ENCODE measurements at regions not wholly inside any gene's neighbourhood (a gene's known extent, or its start where the extent isn't known, plus 50 kb on each side); places are given as distances from the start of the nearest gene placed in this dataset.

GRCh38 chr20:58584051-58584824 is 66.8 kb upstream of the STX16 start:
- TF ChIP-seq POLR2A (IDR thresholded peaks at IDR 0.05) = no peak
- WGBS, 2 donors = 81 to 83% methylated on average over 7 to 8 of the region's 8 CpGs
- peaks cover 0 to 16% (median 0%) of the 10 kb centered on the region in 4 donors for H3K27me3 ChIP-seq
- no peak for DNase-seq
- H3K4me1 ChIP-seq = peaks cover 0 to 5% (median 0%) of the 10 kb centered on the region in 3 donors
- no peak overlapping the region for H3K27ac ChIP-seq
- H3K9me3 ChIP-seq = no peaks in the 10 kb centered on the region
- H3K36me3 ChIP-seq = no peaks in the 10 kb centered on the region
- no peak overlapping the region for H3K4me3 ChIP-seq
- intact Hi-C loops (cut with DNase I) = no loop called here

GRCh38 chr20:58583586-58583985 is 67.5 kb upstream of the STX16 start:
- WGBS, 2 donors = 53 to 76% methylated on average over 2 to 7 of the region's 8 CpGs
- DNase-seq = no peak
- intact Hi-C loops (cut with DNase I) = no loop called here

GRCh38 chr20:58583176-58583575 is 67.9 kb upstream of the STX16 start:
- H3K27ac ChIP-seq = no peak overlapping the region
- peaks cover 0 to 21% (median 0%) of the 10 kb centered on the region in 4 donors for H3K27me3 ChIP-seq
- H3K9me3 ChIP-seq = no peaks in the 10 kb centered on the region
- intact Hi-C loops (cut with DNase I) = no loop called here
- no peak for TF ChIP-seq POLR2A (IDR thresholded peaks at IDR 0.05)
- TF ChIP-seq CTCF (IDR thresholded peaks at IDR 0.05) = no peak
- no peak overlapping the region for H3K4me3 ChIP-seq
- whole genome bisulfite sequencing, 2 donors = 42 to 47% methylated on average over 13 of the region's 13 CpGs
- H3K4me1 ChIP-seq = peaks cover 0 to 5% (median 0%) of the 10 kb centered on the region in 3 donors
- no peak for DNase-seq
- no peaks in the 10 kb centered on the region for H3K36me3 ChIP-seq

More at GRCh38 chr20:58583586-58583985, 67.5 kb upstream of the STX16 start:
- Histone ChIP-seq H3K4me3 (no peak overlapping the region), H3K36me3 (no peaks in the 10 kb centered on the region), H3K27ac (no peak overlapping the region), H3K4me1 (peaks cover 0 to 5% (median 0%) of the 10 kb centered on the region in 3 donors), H3K27me3 (peaks cover 0 to 17% (median 0%) of the 10 kb centered on the region in 4 donors), H3K9me3 (no peaks in the 10 kb centered on the region)
- no peak for TF ChIP-seq CTCF (IDR thresholded peaks at IDR 0.05)
- no peak for TF ChIP-seq POLR2A (IDR thresholded peaks at IDR 0.05)

- Histone ChIP-seq H3K27me3 (peaks cover 0 to 29% (median 0%) of the 10 kb centered on the region in 4 donors), H3K4me1 (peaks cover 0 to 3% (median 0%) of the 10 kb centered on the region in 3 donors), H3K36me3 (no peaks in the 10 kb centered on the region), H3K4me3 (no peak overlapping the region), H3K9me3 (no peaks in the 10 kb centered on the region), H3K27ac (no peak overlapping the region)
- no peak for DNase-seq
- TF ChIP-seq CTCF (IDR thresholded peaks at IDR 0.05) (no peak), POLR2A (IDR thresholded peaks at IDR 0.05) (no peak)
- intact Hi-C loops (cut with DNase I) = no loop called here
- WGBS, 2 donors = 76 to 85% methylated on average over 4 to 5 of the region's 7 CpGs
Measured at GRCh38 chr20:58580474-58580835, 65.3 kb upstream of the APCDD1L start.

GRCh38 chr20:58579819-58580473 is 64.7 kb upstream of the APCDD1L start:
- Histone ChIP-seq H3K4me3 (no peak overlapping the region), H3K4me1 (no peaks in the 10 kb centered on the region), H3K36me3 (no peaks in the 10 kb centered on the region), H3K27me3 (peaks cover 0 to 31% (median 0%) of the 10 kb centered on the region in 4 donors), H3K9me3 (no peaks in the 10 kb centered on the region), H3K27ac (no peak overlapping the region)
- DNase-seq = no peak
- no peak for TF ChIP-seq POLR2A (IDR thresholded peaks at IDR 0.05)
- no peak for TF ChIP-seq CTCF (IDR thresholded peaks at IDR 0.05)
- intact Hi-C loops (cut with DNase I) = no loop called here
- 80 to 84% methylated on average over 18 to 23 of the region's 23 CpGs for WGBS, 2 donors

Data from esophagus squamous epithelium (tissue), 5 donors.